ENCODE measurements at regions not wholly inside any gene's neighbourhood (a gene's known extent, or its start where the extent isn't known, plus 50 kb on each side); places are given as distances from the start of the nearest gene placed in this dataset.

GRCh38 chr2:14715600-14715999 lies 83.1 kb downstream of the LRATD1 start:
- Histone ChIP-seq H4K8ac (ENCODE audit: low read length) (no peak overlapping the region), H2BK15ac (ENCODE audit: low read depth, poor library complexity, severe bottlenecking) (no peak overlapping the region), H3K27ac (ENCODE audit: low read length, poor library complexity, severe bottlenecking) (no peak overlapping the region), H2AFZ (ENCODE audit: low read depth, low read length) (no peak overlapping the region), H3K4me1 (ENCODE audit: control insufficient read depth, insufficient read depth, low read depth, low read length) (no peaks in the 10 kb centered on the region), H2AK5ac (ENCODE audit: low read length, severe bottlenecking) (no peak overlapping the region), H3K36me3 (ENCODE audit: control insufficient read depth in 1 of 2, insufficient read depth in 2 of 2, low read depth in 1 of 2, low read length in 2 of 2) (no peaks in the 10 kb centered on the region), H3K14ac (ENCODE audit: low read length in 2 of 2) (no peak overlapping the region), H3K4ac (ENCODE audit: low read depth in 1 of 2, low read length in 2 of 2) (no peak overlapping the region), H3K79me1 (replicated peaks; ENCODE audit: low read length, poor library complexity, severe bottlenecking) (no peaks in the 10 kb centered on the region), H3K4me3 (ENCODE audit: insufficient read depth in 1 of 2, low read depth in 1 of 2, low read length in 2 of 2) (no peak overlapping the region), H4K91ac (ENCODE audit: low read length) (no peak overlapping the region), H3K18ac (ENCODE audit: low read depth in 1 of 2, low read length in 2 of 2) (no peak overlapping the region), H3K27me3 (ENCODE audit: control insufficient read depth in 1 of 2, insufficient read depth in 1 of 2, low read length in 2 of 2) (no peaks in the 10 kb centered on the region), H3K23ac (ENCODE audit: low read length in 2 of 2) (no peak overlapping the region), H3K9me3 (ENCODE audit: control insufficient read depth, low read length) (no peaks in the 10 kb centered on the region), H2BK12ac (ENCODE audit: low read length in 2 of 2) (no peak overlapping the region), H3K9ac (ENCODE audit: low read length) (no peak overlapping the region), H3K4me2 (ENCODE audit: low read length, poor library complexity, severe bottlenecking) (no peak overlapping the region), H2BK120ac (ENCODE audit: low read depth, low read length) (no peak overlapping the region), H2BK5ac (ENCODE audit: low read depth, low read length, poor library complexity, severe bottlenecking) (no peak overlapping the region)
- DNase-seq, result no peak
- no CpG with 5 or more reads among the region's 1 CpG for WGBS

- H3K23ac ChIP-seq (ENCODE audit: low read length in 2 of 2), result no peak overlapping the region
- H2BK15ac ChIP-seq (ENCODE audit: low read depth, poor library complexity, severe bottlenecking), result no peak overlapping the region
- H3K79me1 ChIP-seq (replicated peaks; ENCODE audit: low read length, poor library complexity, severe bottlenecking), result no peaks in the 10 kb centered on the region
- no peak overlapping the region for H2BK120ac ChIP-seq (ENCODE audit: low read depth, low read length)
- no peak overlapping the region for H3K9ac ChIP-seq (ENCODE audit: low read length)
- no peak overlapping the region for H4K91ac ChIP-seq (ENCODE audit: low read length)
- no peak overlapping the region for H2AK5ac ChIP-seq (ENCODE audit: low read length, severe bottlenecking)
- no peak overlapping the region for H2BK5ac ChIP-seq (ENCODE audit: low read depth, low read length, poor library complexity, severe bottlenecking)
- no peaks in the 10 kb centered on the region for H3K9me3 ChIP-seq (ENCODE audit: control insufficient read depth, low read length)
- H3K4me1 ChIP-seq (ENCODE audit: control insufficient read depth, insufficient read depth, low read depth, low read length), result no peaks in the 10 kb centered on the region
- DNase-seq, result no peak
- no peak overlapping the region for H2BK12ac ChIP-seq (ENCODE audit: low read length in 2 of 2)
- H3K4me3 ChIP-seq (ENCODE audit: insufficient read depth in 1 of 2, low read depth in 1 of 2, low read length in 2 of 2), result no peak overlapping the region
- no peak overlapping the region for H3K18ac ChIP-seq (ENCODE audit: low read depth in 1 of 2, low read length in 2 of 2)
- no peak overlapping the region for H3K4ac ChIP-seq (ENCODE audit: low read depth in 1 of 2, low read length in 2 of 2)
- H3K27ac ChIP-seq (ENCODE audit: low read length, poor library complexity, severe bottlenecking), result no peak overlapping the region
- no peak overlapping the region for H3K14ac ChIP-seq (ENCODE audit: low read length in 2 of 2)
- no peak overlapping the region for H4K8ac ChIP-seq (ENCODE audit: low read length)
- WGBS, result 34% methylated on average over 1 of the region's 1 CpG
- H3K27me3 ChIP-seq (ENCODE audit: control insufficient read depth in 1 of 2, insufficient read depth in 1 of 2, low read length in 2 of 2), result no peaks in the 10 kb centered on the region
- no peak overlapping the region for H2AFZ ChIP-seq (ENCODE audit: low read depth, low read length)
- no peak overlapping the region for H3K4me2 ChIP-seq (ENCODE audit: low read length, poor library complexity, severe bottlenecking)
- H3K36me3 ChIP-seq (ENCODE audit: control insufficient read depth in 1 of 2, insufficient read depth in 2 of 2, low read depth in 1 of 2, low read length in 2 of 2), result no peaks in the 10 kb centered on the region
Measured at GRCh38 chr2:14716319-14716718, 83.8 kb downstream of the LRATD1 start.

GRCh38 chr2:14717131-14717530 lies 84.6 kb downstream of the LRATD1 start:
- H3K4me1 ChIP-seq (ENCODE audit: control insufficient read depth, insufficient read depth, low read depth, low read length), result no peaks in the 10 kb centered on the region
- no peak overlapping the region for H2BK5ac ChIP-seq (ENCODE audit: low read depth, low read length, poor library complexity, severe bottlenecking)
- H2AK5ac ChIP-seq (ENCODE audit: low read length, severe bottlenecking), result no peak overlapping the region
- H3K9ac ChIP-seq (ENCODE audit: low read length), result no peak overlapping the region
- no peaks in the 10 kb centered on the region for H3K36me3 ChIP-seq (ENCODE audit: control insufficient read depth in 1 of 2, insufficient read depth in 2 of 2, low read depth in 1 of 2, low read length in 2 of 2)
- no peak overlapping the region for H3K23ac ChIP-seq (ENCODE audit: low read length in 2 of 2)
- DNase-seq, result no peak
- no peak overlapping the region for H3K4me3 ChIP-seq (ENCODE audit: insufficient read depth in 1 of 2, low read depth in 1 of 2, low read length in 2 of 2)
- no peaks in the 10 kb centered on the region for H3K27me3 ChIP-seq (ENCODE audit: control insufficient read depth in 1 of 2, insufficient read depth in 1 of 2, low read length in 2 of 2)
- no peak overlapping the region for H2BK120ac ChIP-seq (ENCODE audit: low read depth, low read length)
- no peak overlapping the region for H4K91ac ChIP-seq (ENCODE audit: low read length)
- H3K9me3 ChIP-seq (ENCODE audit: control insufficient read depth, low read length), result no peaks in the 10 kb centered on the region
- no peak overlapping the region for H3K18ac ChIP-seq (ENCODE audit: low read depth in 1 of 2, low read length in 2 of 2)
- 84% methylated on average over 3 of the region's 3 CpGs for WGBS
- H2BK15ac ChIP-seq (ENCODE audit: low read depth, poor library complexity, severe bottlenecking), result no peak overlapping the region
- no peaks in the 10 kb centered on the region for H3K79me1 ChIP-seq (replicated peaks; ENCODE audit: low read length, poor library complexity, severe bottlenecking)
- H3K14ac ChIP-seq (ENCODE audit: low read length in 2 of 2), result no peak overlapping the region
- H3K4ac ChIP-seq (ENCODE audit: low read depth in 1 of 2, low read length in 2 of 2), result no peak overlapping the region
- no peak overlapping the region for H4K8ac ChIP-seq (ENCODE audit: low read length)
- no peak overlapping the region for H3K4me2 ChIP-seq (ENCODE audit: low read length, poor library complexity, severe bottlenecking)
- H3K27ac ChIP-seq (ENCODE audit: low read length, poor library complexity, severe bottlenecking), result no peak overlapping the region
- no peak overlapping the region for H2BK12ac ChIP-seq (ENCODE audit: low read length in 2 of 2)
- no peak overlapping the region for H2AFZ ChIP-seq (ENCODE audit: low read depth, low read length)

DNA sequence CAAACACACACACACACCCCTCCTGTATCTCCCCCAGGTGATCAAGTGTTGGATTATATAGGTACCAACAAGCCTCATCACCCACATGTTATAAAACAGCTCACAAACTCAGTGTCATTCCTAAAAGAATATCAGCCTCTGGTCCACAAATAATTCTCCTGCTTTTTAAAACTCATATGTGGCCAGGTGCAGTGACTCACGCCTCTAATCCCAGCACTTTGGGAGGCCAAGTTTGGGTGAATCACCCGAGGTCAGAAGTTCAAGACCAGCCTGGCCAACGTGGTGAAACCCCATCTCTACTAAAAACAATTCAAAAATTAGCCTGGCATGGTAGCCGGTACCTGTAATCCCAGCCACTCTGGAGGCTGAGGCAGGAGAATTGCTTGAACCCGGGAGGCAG lies 87.8 kb downstream of the LRATD1 start:
- H3K27ac ChIP-seq (ENCODE audit: low read length, poor library complexity, severe bottlenecking), result no peak overlapping the region
- no peak overlapping the region for H3K14ac ChIP-seq (ENCODE audit: low read length in 2 of 2)
- no peak overlapping the region for H4K8ac ChIP-seq (ENCODE audit: low read length)
- no peaks in the 10 kb centered on the region for H3K27me3 ChIP-seq (ENCODE audit: control insufficient read depth in 1 of 2, insufficient read depth in 1 of 2, low read length in 2 of 2)
- no peak for DNase-seq
- no peak overlapping the region for H3K4me2 ChIP-seq (ENCODE audit: low read length, poor library complexity, severe bottlenecking)
- no peak overlapping the region for H3K9ac ChIP-seq (ENCODE audit: low read length)
- H3K4me1 ChIP-seq (ENCODE audit: control insufficient read depth, insufficient read depth, low read depth, low read length), result no peaks in the 10 kb centered on the region
- no peak overlapping the region for H2BK120ac ChIP-seq (ENCODE audit: low read depth, low read length)
- H3K4me3 ChIP-seq (ENCODE audit: insufficient read depth in 1 of 2, low read depth in 1 of 2, low read length in 2 of 2), result no peak overlapping the region
- no peak overlapping the region for H2BK5ac ChIP-seq (ENCODE audit: low read depth, low read length, poor library complexity, severe bottlenecking)
- no peak overlapping the region for H2AFZ ChIP-seq (ENCODE audit: low read depth, low read length)
- no peaks in the 10 kb centered on the region for H3K9me3 ChIP-seq (ENCODE audit: control insufficient read depth, low read length)
- H3K36me3 ChIP-seq (ENCODE audit: control insufficient read depth in 1 of 2, insufficient read depth in 2 of 2, low read depth in 1 of 2, low read length in 2 of 2), result no peaks in the 10 kb centered on the region
- no peak overlapping the region for H4K91ac ChIP-seq (ENCODE audit: low read length)
- H2BK15ac ChIP-seq (ENCODE audit: low read depth, poor library complexity, severe bottlenecking), result no peak overlapping the region
- H2BK12ac ChIP-seq (ENCODE audit: low read length in 2 of 2), result no peak overlapping the region
- no peaks in the 10 kb centered on the region for H3K79me1 ChIP-seq (replicated peaks; ENCODE audit: low read length, poor library complexity, severe bottlenecking)
- H3K4ac ChIP-seq (ENCODE audit: low read depth in 1 of 2, low read length in 2 of 2), result no peak overlapping the region
- H3K23ac ChIP-seq (ENCODE audit: low read length in 2 of 2), result no peak overlapping the region
- H2AK5ac ChIP-seq (ENCODE audit: low read length, severe bottlenecking), result no peak overlapping the region
- 65% methylated on average over 5 of the region's 5 CpGs for WGBS
- no peak overlapping the region for H3K18ac ChIP-seq (ENCODE audit: low read depth in 1 of 2, low read length in 2 of 2)

Data from mesenchymal stem cell (in vitro differentiated cells and primary cell).